A673 (cell line): ENCODE measurements at regions not wholly inside any gene's neighbourhood (a gene's known extent, or its start where the extent isn't known, plus 50 kb on each side); places are given as distances from the start of the nearest gene placed in this dataset.

Experiments
- BruUV-seq: library from RNA; stranded (reverse); fragments of 400-500 nt; replicated peaks from 2 replicates; lab custom pipeline; 2021; lab: Mats Ljungman, UMichigan
- CTCF ChIA-PET: fragments of 300-600 bp; sonication (Branson Sonifier 250); formaldehyde crosslinking; loops from one replicate; lab custom pipeline; 2022; ENCODE audit warnings: antibody characterized with exemption; lab: Charles Lee
- POLR2A ChIA-PET: fragments of 300-600 bp; sonication (Branson Sonifier 250); formaldehyde crosslinking; loops from one replicate; lab custom pipeline; 2022; ENCODE audit warnings: antibody characterized with exemption; ENCODE audit not compliant: low non-redundant PET; lab: Charles Lee
- DNase-seq: peaks from one replicate; pipeline ENCODE4 v3.0.0-alpha.2; 2015; ENCODE audit warnings: low spot score
- H3K27ac ChIP-seq: fragments of 200-600 bp; sonication (generic); 2 replicates; pipeline ENCODE4 v1.5.1; 2016; ENCODE audit warnings: mixed run types, low read depth, mild to moderate bottlenecking, mixed read lengths, antibody characterized with exemption, low read length; ENCODE audit not compliant: poor library complexity, severe bottlenecking
- H3K27me3 ChIP-seq: fragments of 200-600 bp; sonication (generic); replicated peaks from 2 replicates; pipeline ENCODE4 v1.6.1; 2017; ENCODE audit warnings: mixed run types, low read depth, mild to moderate bottlenecking, mixed read lengths, antibody characterized with exemption, low read length; ENCODE audit not compliant: insufficient read depth, poor library complexity
- H3K36me3 ChIP-seq: fragments of 200-600 bp; sonication (generic); 2 replicates; pipeline ENCODE4 v1.6.1; 2016; ENCODE audit warnings: mixed run types, mild to moderate bottlenecking, mixed read lengths, antibody characterized with exemption, low read length; ENCODE audit not compliant: insufficient read depth, poor library complexity, severe bottlenecking
- H3K4me1 ChIP-seq: fragments of 200-600 bp; sonication (generic); 2 replicates; pipeline ENCODE4 v1.6.1; 2017; ENCODE audit warnings: mixed run types, mild to moderate bottlenecking, mixed read lengths, antibody characterized with exemption, low read length; ENCODE audit not compliant: insufficient read depth, poor library complexity, severe bottlenecking
- H3K4me3 ChIP-seq: fragments of 200-600 bp; sonication (generic); 2 replicates; pipeline ENCODE4 v1.5.1; 2016; ENCODE audit warnings: low read depth, mixed run types, mild to moderate bottlenecking, mixed read lengths, low read length; ENCODE audit not compliant: poor library complexity, severe bottlenecking
- H3K9me3 ChIP-seq: fragments of 200-600 bp; sonication (generic); 2 replicates; pipeline ENCODE4 v1.6.1; 2016; ENCODE audit warnings: mixed run types, low read depth, mild to moderate bottlenecking, mixed read lengths, antibody characterized with exemption, low read length; ENCODE audit not compliant: poor library complexity, severe bottlenecking
- CTCF ChIP-seq: fragments of 300-800, 200-600 bp; sonication (generic); conservative IDR thresholded peaks from 2 replicates; pipeline ENCODE4 v1.5.1; 2017; ENCODE audit warnings: low read depth, mild to moderate bottlenecking, antibody characterized with exemption, low read length, moderate library complexity, mixed read lengths
- EZH2 ChIP-seq: fragments of 200-600 bp; sonication (generic); IDR thresholded peaks from 2 replicates; pipeline ENCODE4 v1.6.1; 2017; ENCODE audit warnings: borderline replicate concordance, low read depth, mild to moderate bottlenecking, mixed read lengths, antibody characterized with exemption, low read length; ENCODE audit not compliant: poor library complexity, severe bottlenecking
- intact Hi-C: fragments of 100-400 bp; cut with micrococcal nuclease; formaldehyde crosslinking; loops from one replicate; pipeline ENCODE4 v1.10.0; 2022; ENCODE audit not compliant: unreplicated experiment

- intact Hi-C loops = no loop called here
- DNase-seq = no peak
- H3K9me3 ChIP-seq = no peaks in the 10 kb centered on the region
- H3K27me3 ChIP-seq = peaks cover 44% of the 10 kb centered on the region
- H3K36me3 ChIP-seq = no peaks in the 10 kb centered on the region
- CTCF ChIA-PET = interaction anchor here (0.6 kb wide), 1 partner anchor 915 kb away, joined by 3 read pairs; no protein-coding TSS in a partner anchor
- no peak overlapping the region for H3K4me3 ChIP-seq
- no peaks in the 10 kb centered on the region for H3K4me1 ChIP-seq
- POLR2A ChIA-PET = no interaction called here
- BruUV-seq = no TSS peak
- no peak overlapping the region for H3K27ac ChIP-seq
- TF ChIP-seq EZH2 (no peak), CTCF (no peak)
Measured at GRCh38 chr2:236657215-236657614, 87.6 kb downstream of the ACKR3 start.

GRCh38 chr2:236657801-236658200 is 88.2 kb downstream of the ACKR3 start:
- ChIA-PET POLR2A (no interaction called here), CTCF (interaction anchor here (0.6 kb wide), 1 partner anchor 916 kb away, joined by 3 read pairs; no protein-coding TSS in a partner anchor)
- intact Hi-C loops = no loop called here
- Histone ChIP-seq H3K4me1 (no peaks in the 10 kb centered on the region), H3K4me3 (no peak overlapping the region), H3K27ac (no peak overlapping the region), H3K9me3 (no peaks in the 10 kb centered on the region), H3K36me3 (no peaks in the 10 kb centered on the region), H3K27me3 (peaks cover 50% of the 10 kb centered on the region)
- no peak for DNase-seq
- TF ChIP-seq CTCF (no peak), EZH2 (no peak)
- no TSS peak for BruUV-seq

- H3K36me3 ChIP-seq = no peaks in the 10 kb centered on the region
- H3K27me3 ChIP-seq = peaks cover 63% of the 10 kb centered on the region
- H3K27ac ChIP-seq = no peak overlapping the region
- no peak for DNase-seq
- TF ChIP-seq EZH2 = no peak
- TF ChIP-seq CTCF = no peak
- intact Hi-C loops = no loop called here
- no peaks in the 10 kb centered on the region for H3K9me3 ChIP-seq
- H3K4me3 ChIP-seq = no peak overlapping the region
- no TSS peak for BruUV-seq
- POLR2A ChIA-PET = no interaction called here
- H3K4me1 ChIP-seq = no peaks in the 10 kb centered on the region
- CTCF ChIA-PET = no interaction called here
Measured at GRCh38 chr2:236658974-236659757, 89.5 kb downstream of the ACKR3 start.
